Upper lobe of left lung (tissue), 6 donors: ENCODE measurements at regions not wholly inside any gene's neighbourhood (a gene's known extent, or its start where the extent isn't known, plus 50 kb on each side); places are given as distances from the start of the nearest gene placed in this dataset.
A peak's percentile ranks its signal among the peaks of the same experiment; 100 is the strongest.

Experiments
- ATAC-seq, 2 donors: fragments of 200-7000 bp; cut with Tn5 transposase; one replicate each; pipeline ENCODE4 v1.9.1; 2022; ENCODE audit warnings: mild to moderate bottlenecking in 2 of 2, moderate library complexity in 2 of 2; ENCODE audit not compliant: low FRiP score in 2 of 2
- DNase-seq, 2 donors: peaks; one replicate each; pipeline ENCODE4 v3.0.0-alpha.2; 2019 to 2020
- H3K27ac ChIP-seq, 4 donors: fragments of 200-600 bp; sonication (generic); one replicate each; pipeline ENCODE4 v1.5.1; 2016 to 2019
- H3K27me3 ChIP-seq, 4 donors: fragments of 200-600 bp; sonication (generic); one replicate each; pipeline ENCODE4 v1.5.1; 2017 to 2019
- H3K36me3 ChIP-seq, 4 donors: fragments of 200-600 bp; sonication (generic); one replicate each; pipeline ENCODE4 v1.5.1; 2016 to 2019
- H3K4me1 ChIP-seq, 4 donors: fragments of 200-600 bp; sonication (generic); one replicate each; pipeline ENCODE4 v1.5.1; 2018 to 2019
- H3K4me3 ChIP-seq, 4 donors: fragments of 200-600 bp; sonication (generic); one replicate each; pipeline ENCODE4 v1.5.1; 2017 to 2019; ENCODE audit warnings: mild to moderate bottlenecking in 2 of 4, moderate library complexity in 1 of 4
- H3K9me3 ChIP-seq, 4 donors: fragments of 200-600 bp; sonication (generic); one replicate each; pipeline ENCODE4 v1.5.1; 2018 to 2019
- CTCF ChIP-seq, 6 experiments: fragments of 450-650 bp in 4 of 6; fragments of 200-600 bp in 2 of 6; sonication (generic) in 2 of 6; IDR thresholded peaks; one replicate each; pipeline ENCODE4 v1.5.1; 2016 to 2019; ENCODE audit warnings: antibody characterized with exemption in 6 of 6
- EP300 ChIP-seq, 4 donors: sonication (generic); formaldehyde crosslinking; IDR thresholded peaks; one replicate each; pipeline ENCODE4 v1.5.1; 2017; ENCODE audit warnings: antibody characterized with exemption in 4 of 4, control low read depth in 2 of 4
- POLR2A ChIP-seq, 4 donors: fragments of 450-650 bp; IDR thresholded peaks; one replicate each; pipeline ENCODE4 v1.5.1; 2016 to 2017; ENCODE audit warnings: antibody characterized with exemption in 4 of 4, mild to moderate bottlenecking in 2 of 4
- POLR2AphosphoS5 ChIP-seq, 2 donors: sonication (generic); formaldehyde crosslinking; IDR thresholded peaks; one replicate each; pipeline ENCODE4 v1.5.1; 2017; ENCODE audit warnings: antibody characterized with exemption in 2 of 2
- WGBS, 2 donors: methylation state at CpG; one replicate each; pipeline ENCODE4 v1.1.5; 2017 to 2018; 5-methylcytosine and 5-hydroxymethylcytosine counted together
- donor health status: DM: no; HTN: no; CAD: no; lungs with moderate emphysema.
- donor health status: DM: no; HTN: yes; CAD: no; lungs with severe emphysema.

GRCh38 chr5:135126688-135127438 lies 92.8 kb upstream of the PITX1 start:
- TF ChIP-seq EP300 (IDR thresholded peaks at IDR 0.05) (no peak), POLR2AphosphoS5 (IDR thresholded peaks at IDR 0.05) (no peak), CTCF (IDR thresholded peaks at IDR 0.05) (no peak), POLR2A (IDR thresholded peaks at IDR 0.05) (no peak)
- Histone ChIP-seq H3K4me1 (peaks cover 0 to 5% (median 0%) of the 10 kb centered on the region in 4 donors), H3K4me3 (no peak overlapping the region), H3K36me3 (no peaks in the 10 kb centered on the region), H3K9me3 (no peaks in the 10 kb centered on the region), H3K27ac (no peak overlapping the region), H3K27me3 (no peaks in the 10 kb centered on the region)
- DNase-seq (peak in 1 of 2 donors; percentile 31), ATAC-seq (peak in 1 of 2 donors; percentile 9)
- WGBS, 2 donors, result 48 to 64% methylated on average over 13 to 14 of the region's 14 CpGs

GRCh38 chr5:135124724-135125123 lies 90.7 kb upstream of the PITX1 start:
- H3K4me3 ChIP-seq, result no peak overlapping the region
- 56 to 58% methylated on average over 8 of the region's 8 CpGs for WGBS, 2 donors
- no peak for ATAC-seq
- peaks cover 0 to 5% (median 0%) of the 10 kb centered on the region in 4 donors for H3K4me1 ChIP-seq
- no peak for DNase-seq
- no peaks in the 10 kb centered on the region for H3K27me3 ChIP-seq
- TF ChIP-seq CTCF (IDR thresholded peaks at IDR 0.05) (no peak), POLR2AphosphoS5 (IDR thresholded peaks at IDR 0.05) (no peak), EP300 (IDR thresholded peaks at IDR 0.05) (no peak), POLR2A (IDR thresholded peaks at IDR 0.05) (no peak)
- no peak overlapping the region for H3K27ac ChIP-seq
- no peaks in the 10 kb centered on the region for H3K9me3 ChIP-seq
- H3K36me3 ChIP-seq, result no peaks in the 10 kb centered on the region

- ATAC-seq (no peak), DNase-seq (no peak)
- TF ChIP-seq EP300 (IDR thresholded peaks at IDR 0.05), result no peak
- TF ChIP-seq CTCF (IDR thresholded peaks at IDR 0.05), result no peak
- TF ChIP-seq POLR2A (IDR thresholded peaks at IDR 0.05), result no peak
- TF ChIP-seq POLR2AphosphoS5 (IDR thresholded peaks at IDR 0.05), result no peak
- no peak overlapping the region for H3K27ac ChIP-seq
- H3K9me3 ChIP-seq, result no peaks in the 10 kb centered on the region
- no peaks in the 10 kb centered on the region for H3K36me3 ChIP-seq
- H3K4me1 ChIP-seq, result peaks cover 0 to 5% (median 0%) of the 10 kb centered on the region in 4 donors
- H3K4me3 ChIP-seq, result no peak overlapping the region
- WGBS, 2 donors, result 58% methylated on average over 2 to 4 of the region's 4 CpGs
- no peaks in the 10 kb centered on the region for H3K27me3 ChIP-seq
Observed at GRCh38 chr5:135124128-135124527, 90.1 kb upstream of the PITX1 start.

GRCh38 chr5:135122797-135123196 lies 88.8 kb upstream of the PITX1 start:
- ATAC-seq, result no peak
- Histone ChIP-seq H3K36me3 (no peaks in the 10 kb centered on the region), H3K9me3 (no peaks in the 10 kb centered on the region), H3K27me3 (no peaks in the 10 kb centered on the region), H3K27ac (no peak overlapping the region), H3K4me1 (peaks cover 0 to 5% (median 0%) of the 10 kb centered on the region in 4 donors), H3K4me3 (no peak overlapping the region)
- TF ChIP-seq CTCF (IDR thresholded peaks at IDR 0.05) (no peak), POLR2A (IDR thresholded peaks at IDR 0.05) (no peak), EP300 (IDR thresholded peaks at IDR 0.05) (no peak), POLR2AphosphoS5 (IDR thresholded peaks at IDR 0.05) (no peak)
- 83 to 86% methylated on average over 1 of the region's 1 CpG for WGBS, 2 donors
- DNase-seq, result no peak

GRCh38 chr5:135120951-135121350 lies 86.9 kb upstream of the PITX1 start:
- no peak overlapping the region for H3K4me3 ChIP-seq
- no peaks in the 10 kb centered on the region for H3K36me3 ChIP-seq
- no peaks in the 10 kb centered on the region for H3K9me3 ChIP-seq
- ATAC-seq, result no peak
- no peak overlapping the region for H3K27ac ChIP-seq
- peak in 1 of 2 donors; percentile 72 for DNase-seq
- TF ChIP-seq POLR2AphosphoS5 (IDR thresholded peaks at IDR 0.05) (no peak), EP300 (IDR thresholded peaks at IDR 0.05) (no peak), CTCF (IDR thresholded peaks at IDR 0.05) (no peak), POLR2A (IDR thresholded peaks at IDR 0.05) (no peak)
- peaks cover 0 to 3% (median 2%) of the 10 kb centered on the region in 4 donors for H3K4me1 ChIP-seq
- WGBS, 2 donors, result 82 to 91% methylated on average over 5 to 8 of the region's 8 CpGs
- no peaks in the 10 kb centered on the region for H3K27me3 ChIP-seq
